DND-41 (cell line): ENCODE measurements at regions not wholly inside any gene's neighbourhood (a gene's known extent, or its start where the extent isn't known, plus 50 kb on each side); places are given as distances from the start of the nearest gene placed in this dataset.

ENCODE experiments used
- EZH2 ChIP-seq: IDR thresholded peaks from 3 replicates; pipeline ENCODE4 v1.6.1; 2012; ENCODE audit warnings: borderline replicate concordance, low read depth, mild to moderate bottlenecking, moderate library complexity, low read length, inconsistent platforms; ENCODE audit not compliant: severe bottlenecking
- TF ChIP-seq, protein P1 (sequence below): IDR thresholded peaks from 2 replicates; pipeline ENCODE4 v1.5.1; 2012; ENCODE audit warnings: borderline replicate concordance, low read length, moderate library complexity, mild to moderate bottlenecking; ENCODE audit not compliant: poor library complexity, severe bottlenecking; ENCODE audit errors: extremely low read depth

DNA sequence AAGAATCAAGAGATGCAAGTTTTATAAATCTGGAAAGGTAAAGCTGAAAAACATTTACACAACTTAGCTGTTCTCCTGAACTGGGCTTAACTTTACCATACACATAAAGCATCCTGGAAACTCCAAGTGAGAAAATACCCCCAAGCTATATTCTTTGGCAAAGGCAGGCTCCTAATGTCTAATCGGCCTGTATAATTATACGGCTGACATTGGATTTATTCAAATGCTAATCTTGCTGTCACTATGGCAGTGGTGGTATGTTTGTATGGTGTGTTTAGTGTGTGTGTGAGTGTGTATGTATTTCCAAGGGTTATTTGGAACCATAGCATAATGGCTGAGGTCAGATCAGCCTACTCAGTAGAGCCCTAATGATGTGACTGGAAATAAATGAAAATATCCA lies 1031.8 kb upstream of the ZEB2 start:
- TF ChIP-seq, protein P1, sequence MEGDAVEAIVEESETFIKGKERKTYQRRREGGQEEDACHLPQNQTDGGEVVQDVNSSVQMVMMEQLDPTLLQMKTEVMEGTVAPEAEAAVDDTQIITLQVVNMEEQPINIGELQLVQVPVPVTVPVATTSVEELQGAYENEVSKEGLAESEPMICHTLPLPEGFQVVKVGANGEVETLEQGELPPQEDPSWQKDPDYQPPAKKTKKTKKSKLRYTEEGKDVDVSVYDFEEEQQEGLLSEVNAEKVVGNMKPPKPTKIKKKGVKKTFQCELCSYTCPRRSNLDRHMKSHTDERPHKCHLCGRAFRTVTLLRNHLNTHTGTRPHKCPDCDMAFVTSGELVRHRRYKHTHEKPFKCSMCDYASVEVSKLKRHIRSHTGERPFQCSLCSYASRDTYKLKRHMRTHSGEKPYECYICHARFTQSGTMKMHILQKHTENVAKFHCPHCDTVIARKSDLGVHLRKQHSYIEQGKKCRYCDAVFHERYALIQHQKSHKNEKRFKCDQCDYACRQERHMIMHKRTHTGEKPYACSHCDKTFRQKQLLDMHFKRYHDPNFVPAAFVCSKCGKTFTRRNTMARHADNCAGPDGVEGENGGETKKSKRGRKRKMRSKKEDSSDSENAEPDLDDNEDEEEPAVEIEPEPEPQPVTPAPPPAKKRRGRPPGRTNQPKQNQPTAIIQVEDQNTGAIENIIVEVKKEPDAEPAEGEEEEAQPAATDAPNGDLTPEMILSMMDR: no peak
- no peak for TF ChIP-seq EZH2
